Activated naive CD8-positive, alpha-beta T cell treated with anti-CD3 and anti-CD28 coated beads, Interleukin-2, amount 50 U/mL, for 16 hours (primary cell): ENCODE measurements at regions not wholly inside any gene's neighbourhood (a gene's known extent, or its start where the extent isn't known, plus 50 kb on each side); places are given as distances from the start of the nearest gene placed in this dataset.
"Not testable (repeated sequence)": the region's sequence is repeated elsewhere in the genome, so short reads cannot be mapped to it uniquely, and the experiment has no call there.

Experiments used
- DNase-seq: peaks from one replicate; pipeline ENCODE4 v3.0.0-alpha.2; 2020; ENCODE audit warnings: low read depth, low spot score

- DNase-seq: no peak
Observed at GRCh38 chr1:195697130-195697529, 911.1 kb downstream of the KCNT2 start.

- DNase-seq: no peak
Observed at GRCh38 chr1:195686764-195687163, 921.5 kb downstream of the KCNT2 start.

GRCh38 chr1:195664628-195665027 lies 943.6 kb downstream of the KCNT2 start:
- no peak for DNase-seq

GRCh38 chr1:195663549-195664280 lies 944.5 kb downstream of the KCNT2 start:
- no peak for DNase-seq

- DNase-seq: no peak
Observed at GRCh38 chr1:195656780-195657179, 951.5 kb downstream of the KCNT2 start.

- not testable (repeated sequence) for DNase-seq
Observed at GRCh38 chr1:195648875-195649274, 959.4 kb downstream of the KCNT2 start.

GRCh38 chr1:195637539-195637938 lies 970.7 kb downstream of the KCNT2 start:
- no peak for DNase-seq

- no peak for DNase-seq
Observed at GRCh38 chr1:195618287-195618686, 990.0 kb downstream of the KCNT2 start.

- DNase-seq: no peak
Observed at GRCh38 chr1:195617106-195617505, 991.1 kb downstream of the KCNT2 start.

GRCh38 chr1:195608883-195609282 lies 999.4 kb downstream of the KCNT2 start:
- no peak for DNase-seq

- no peak for DNase-seq
Observed at GRCh38 chr1:195606483-195606882, 1001.8 kb downstream of the KCNT2 start.

GRCh38 chr1:195604287-195604686 lies 1004.0 kb downstream of the KCNT2 start:
- no peak for DNase-seq

GRCh38 chr1:195597891-195598290 lies 1010.3 kb downstream of the KCNT2 start:
- DNase-seq: no peak

GRCh38 chr1:195594773-195595172 lies 1013.5 kb downstream of the KCNT2 start:
- no peak for DNase-seq

- DNase-seq: no peak
Observed at GRCh38 chr1:195594322-195594721, 1013.9 kb downstream of the KCNT2 start.

GRCh38 chr1:195591917-195592672 lies 1016.1 kb downstream of the KCNT2 start:
- DNase-seq: no peak

- no peak for DNase-seq
Observed at GRCh38 chr1:195590649-195591048, 1017.6 kb downstream of the KCNT2 start.

- DNase-seq: no peak
Observed at GRCh38 chr1:195584870-195585624, 1023.2 kb downstream of the KCNT2 start.

- no peak for DNase-seq
Observed at GRCh38 chr1:195580988-195581387, 1027.3 kb downstream of the KCNT2 start.

GRCh38 chr1:195577748-195578147 lies 1030.5 kb downstream of the KCNT2 start:
- DNase-seq: no peak

- DNase-seq: no peak
Observed at GRCh38 chr1:195576641-195577040, 1031.6 kb downstream of the KCNT2 start.

- no peak for DNase-seq
Observed at GRCh38 chr1:195574511-195574910, 1033.7 kb downstream of the KCNT2 start.
